HepG2 (cell line): ENCODE measurements at regions not wholly inside any gene's neighbourhood (a gene's known extent, or its start where the extent isn't known, plus 50 kb on each side); places are given as distances from the start of the nearest gene placed in this dataset.

Experiments
- CTCF ChIP-seq: sonication (generic); formaldehyde crosslinking; IDR thresholded peaks from 2 replicates; pipeline ENCODE4 v1.5.0; 2020; ENCODE audit warnings: mild to moderate bottlenecking, missing genetic modification reagents, moderate library complexity
- DNMT3B ChIP-seq: conservative IDR thresholded peaks from 2 replicates; pipeline ENCODE4 v1.6.1; 2016; ENCODE audit warnings: missing biosample characterization, control low read depth
- HDAC1 ChIP-seq: sonication (generic); formaldehyde crosslinking; IDR thresholded peaks from 2 replicates; pipeline ENCODE4 v1.5.1; 2020; ENCODE audit warnings: mild to moderate bottlenecking, missing genetic modification reagents
- IRF9 ChIP-seq: sonication (generic); formaldehyde crosslinking; IDR thresholded peaks from 2 replicates; pipeline ENCODE4 v1.8.0; 2022; ENCODE audit warnings: missing genetic modification reagents, mild to moderate bottlenecking, borderline replicate concordance
- NFKB2 ChIP-seq: sonication (generic); formaldehyde crosslinking; IDR thresholded peaks from 2 replicates; pipeline ENCODE4 v1.4.0; 2020; ENCODE audit warnings: missing genetic modification reagents, borderline replicate concordance
- SIN3A ChIP-seq: IDR thresholded peaks from 2 replicates; pipeline ENCODE4 v1.6.1; 2011; ENCODE audit warnings: low read depth, mild to moderate bottlenecking, control low read depth, low read length, borderline replicate concordance
- SMARCC2 ChIP-seq: fragments of 450-650 bp; IDR thresholded peaks from 2 replicates; pipeline ENCODE4 v1.6.1; 2017; ENCODE audit warnings: antibody characterized with exemption, mild to moderate bottlenecking
- SP4 ChIP-seq: sonication (generic); formaldehyde crosslinking; IDR thresholded peaks from 2 replicates; pipeline ENCODE4 v1.8.1; 2023; ENCODE audit warnings: mild to moderate bottlenecking, missing genetic modification reagents
- STAT6 ChIP-seq: sonication (generic); formaldehyde crosslinking; IDR thresholded peaks from 2 replicates; pipeline ENCODE4 v1.4.0; 2020; ENCODE audit warnings: missing genetic modification reagents, mild to moderate bottlenecking, borderline replicate concordance
- ZBTB4 ChIP-seq: sonication (generic); formaldehyde crosslinking; IDR thresholded peaks from 2 replicates; pipeline ENCODE4 v1.4.0; 2020; ENCODE audit warnings: missing genetic modification reagents, mild to moderate bottlenecking, borderline replicate concordance
- ZNF598 ChIP-seq: sonication (generic); formaldehyde crosslinking; IDR thresholded peaks from 2 replicates; pipeline ENCODE4 v1.5.1; 2020; ENCODE audit warnings: mild to moderate bottlenecking, missing genetic modification reagents, borderline replicate concordance

GRCh38 chr5:67878933-67879332, 336.6 kb upstream of the PIK3R1 start:
- TF ChIP-seq CTCF (CRISPR knock-in tag) (no peak), HDAC1 (CRISPR knock-in tag) (no peak), DNMT3B (CRISPR knock-in tag) (no peak), SIN3A (no peak), SMARCC2 (no peak), NFKB2 (no peak), STAT6 (CRISPR knock-in tag) (no peak), SP4 (CRISPR knock-in tag) (no peak), IRF9 (CRISPR knock-in tag) (no peak), ZNF598 (CRISPR knock-in tag) (no peak), ZBTB4 (no peak)
